ENCODE measurements at regions not wholly inside any gene's neighbourhood (a gene's known extent, or its start where the extent isn't known, plus 50 kb on each side); places are given as distances from the start of the nearest gene placed in this dataset.

DNA sequence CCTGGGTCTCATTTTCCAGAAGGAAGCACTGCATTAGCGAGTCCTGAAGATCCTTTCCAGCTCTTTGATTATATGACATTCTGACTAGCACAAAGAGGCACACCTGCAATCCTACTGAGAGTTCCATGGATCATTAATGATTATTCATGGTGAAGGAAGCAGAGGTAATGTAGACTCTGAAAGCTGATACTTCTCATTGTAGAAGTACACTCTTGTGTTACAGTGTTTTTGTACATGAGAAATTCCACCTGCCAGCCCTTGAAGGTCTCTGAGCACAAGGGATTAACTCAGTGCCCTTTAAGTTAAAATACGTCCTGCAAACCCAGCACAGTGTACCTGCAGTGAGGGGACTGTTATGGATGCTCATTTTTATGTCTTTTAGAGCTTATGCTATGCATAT is 558.8 kb upstream of the FBXO33 start:
- no peak overlapping the region for H3K9ac ChIP-seq (ENCODE audit: low read depth in 1 of 2, low read length in 2 of 2)
- no peak for TF ChIP-seq TAF1 (conservative IDR thresholded peaks at IDR 0.05)
- TF ChIP-seq, protein P1, sequence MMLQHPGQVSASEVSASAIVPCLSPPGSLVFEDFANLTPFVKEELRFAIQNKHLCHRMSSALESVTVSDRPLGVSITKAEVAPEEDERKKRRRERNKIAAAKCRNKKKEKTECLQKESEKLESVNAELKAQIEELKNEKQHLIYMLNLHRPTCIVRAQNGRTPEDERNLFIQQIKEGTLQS (IDR thresholded peaks at IDR 0.05) = no peak
- TF ChIP-seq YY1 (IDR thresholded peaks at IDR 0.05) = no peak
- TF ChIP-seq RAD21 (IDR thresholded peaks at IDR 0.05) = no peak
- no peak for TF ChIP-seq EGR1 (IDR thresholded peaks at IDR 0.05; ENCODE audit: low read depth in 2 of 2)
- TF ChIP-seq, protein P2, sequence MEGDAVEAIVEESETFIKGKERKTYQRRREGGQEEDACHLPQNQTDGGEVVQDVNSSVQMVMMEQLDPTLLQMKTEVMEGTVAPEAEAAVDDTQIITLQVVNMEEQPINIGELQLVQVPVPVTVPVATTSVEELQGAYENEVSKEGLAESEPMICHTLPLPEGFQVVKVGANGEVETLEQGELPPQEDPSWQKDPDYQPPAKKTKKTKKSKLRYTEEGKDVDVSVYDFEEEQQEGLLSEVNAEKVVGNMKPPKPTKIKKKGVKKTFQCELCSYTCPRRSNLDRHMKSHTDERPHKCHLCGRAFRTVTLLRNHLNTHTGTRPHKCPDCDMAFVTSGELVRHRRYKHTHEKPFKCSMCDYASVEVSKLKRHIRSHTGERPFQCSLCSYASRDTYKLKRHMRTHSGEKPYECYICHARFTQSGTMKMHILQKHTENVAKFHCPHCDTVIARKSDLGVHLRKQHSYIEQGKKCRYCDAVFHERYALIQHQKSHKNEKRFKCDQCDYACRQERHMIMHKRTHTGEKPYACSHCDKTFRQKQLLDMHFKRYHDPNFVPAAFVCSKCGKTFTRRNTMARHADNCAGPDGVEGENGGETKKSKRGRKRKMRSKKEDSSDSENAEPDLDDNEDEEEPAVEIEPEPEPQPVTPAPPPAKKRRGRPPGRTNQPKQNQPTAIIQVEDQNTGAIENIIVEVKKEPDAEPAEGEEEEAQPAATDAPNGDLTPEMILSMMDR (IDR thresholded peaks at IDR 0.05; ENCODE audit: low read depth, low read length, missing input control) = no peak
- no peak for TF ChIP-seq MAX (IDR thresholded peaks at IDR 0.05)
- no peak for TF ChIP-seq FOXA2 (IDR thresholded peaks at IDR 0.05)
- no peak for TF ChIP-seq REST (IDR thresholded peaks at IDR 0.05)
- TF ChIP-seq SP1 (IDR thresholded peaks at IDR 0.05) = no peak
- no peak for TF ChIP-seq GABPA (IDR thresholded peaks at IDR 0.05 in 1 of 2, conservative IDR thresholded peaks at IDR 0.05 in 1 of 2)
- no peak for TF ChIP-seq JUND (IDR thresholded peaks at IDR 0.05)
- TF ChIP-seq FOXA1 (IDR thresholded peaks at IDR 0.05) = no peak
- no peak for TF ChIP-seq NR2F2 (IDR thresholded peaks at IDR 0.05)
- no peak for TF ChIP-seq HNF4G (IDR thresholded peaks at IDR 0.05)
- no peak for TF ChIP-seq RXRA (IDR thresholded peaks at IDR 0.05)
- TF ChIP-seq HNF4A (conservative IDR thresholded peaks at IDR 0.05) = no peak
- TF ChIP-seq, protein P3, sequence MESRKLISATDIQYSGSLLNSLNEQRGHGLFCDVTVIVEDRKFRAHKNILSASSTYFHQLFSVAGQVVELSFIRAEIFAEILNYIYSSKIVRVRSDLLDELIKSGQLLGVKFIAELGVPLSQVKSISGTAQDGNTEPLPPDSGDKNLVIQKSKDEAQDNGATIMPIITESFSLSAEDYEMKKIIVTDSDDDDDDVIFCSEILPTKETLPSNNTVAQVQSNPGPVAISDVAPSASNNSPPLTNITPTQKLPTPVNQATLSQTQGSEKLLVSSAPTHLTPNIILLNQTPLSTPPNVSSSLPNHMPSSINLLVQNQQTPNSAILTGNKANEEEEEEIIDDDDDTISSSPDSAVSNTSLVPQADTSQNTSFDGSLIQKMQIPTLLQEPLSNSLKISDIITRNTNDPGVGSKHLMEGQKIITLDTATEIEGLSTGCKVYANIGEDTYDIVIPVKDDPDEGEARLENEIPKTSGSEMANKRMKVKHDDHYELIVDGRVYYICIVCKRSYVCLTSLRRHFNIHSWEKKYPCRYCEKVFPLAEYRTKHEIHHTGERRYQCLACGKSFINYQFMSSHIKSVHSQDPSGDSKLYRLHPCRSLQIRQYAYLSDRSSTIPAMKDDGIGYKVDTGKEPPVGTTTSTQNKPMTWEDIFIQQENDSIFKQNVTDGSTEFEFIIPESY (IDR thresholded peaks at IDR 0.05) = no peak
- H3K27me3 ChIP-seq (ENCODE audit: control insufficient read depth in 4 of 4, insufficient read depth in 4 of 4, low read length in 3 of 4) = no peaks in the 10 kb centered on the region
- H3K4me1 ChIP-seq (ENCODE audit: control insufficient read depth in 4 of 4, insufficient read depth in 4 of 4, low read length in 3 of 4) = no peaks in the 10 kb centered on the region
- no peak for DNase-seq (ENCODE audit: low spot score)
- H3K4me3 ChIP-seq (ENCODE audit: low read depth in 1 of 3, low read length in 3 of 3) = no peak overlapping the region
- H3K27ac ChIP-seq (ENCODE audit: low read depth in 1 of 2, low read length in 2 of 2) = no peak overlapping the region
- no peaks in the 10 kb centered on the region for H3K36me3 ChIP-seq (ENCODE audit: control insufficient read depth in 4 of 4, insufficient read depth in 3 of 4, low read depth in 1 of 4, low read length in 3 of 4)
- no peaks in the 10 kb centered on the region for H3K9me3 ChIP-seq (ENCODE audit: control insufficient read depth in 4 of 4, low read length in 3 of 4)
- WGBS = 68% methylated on average over 2 of the region's 2 CpGs
